Fibroblast of villous mesenchyme (primary cell): ENCODE measurements at regions not wholly inside any gene's neighbourhood (a gene's known extent, or its start where the extent isn't known, plus 50 kb on each side); places are given as distances from the start of the nearest gene placed in this dataset.

ENCODE experiments used
- DNase-seq: peaks from one replicate; pipeline ENCODE4 v3.0.0-alpha.2; 2010; ENCODE audit warnings: low read depth
- H3K4me3 ChIP-seq: 2 replicates; pipeline ENCODE4 v1.5.1; 2011; ENCODE audit warnings: low read depth, mild to moderate bottlenecking, low read length
- TF ChIP-seq, protein P1 (sequence below): IDR thresholded peaks from 2 replicates; pipeline ENCODE4 v1.5.1; 2012; ENCODE audit warnings: low read depth, mild to moderate bottlenecking, low read length; ENCODE audit not compliant: insufficient read depth

GRCh38 chr4:134463771-134464170 lies 262.2 kb upstream of the PABPC4L start:
- no peak for DNase-seq
- TF ChIP-seq, protein P1, sequence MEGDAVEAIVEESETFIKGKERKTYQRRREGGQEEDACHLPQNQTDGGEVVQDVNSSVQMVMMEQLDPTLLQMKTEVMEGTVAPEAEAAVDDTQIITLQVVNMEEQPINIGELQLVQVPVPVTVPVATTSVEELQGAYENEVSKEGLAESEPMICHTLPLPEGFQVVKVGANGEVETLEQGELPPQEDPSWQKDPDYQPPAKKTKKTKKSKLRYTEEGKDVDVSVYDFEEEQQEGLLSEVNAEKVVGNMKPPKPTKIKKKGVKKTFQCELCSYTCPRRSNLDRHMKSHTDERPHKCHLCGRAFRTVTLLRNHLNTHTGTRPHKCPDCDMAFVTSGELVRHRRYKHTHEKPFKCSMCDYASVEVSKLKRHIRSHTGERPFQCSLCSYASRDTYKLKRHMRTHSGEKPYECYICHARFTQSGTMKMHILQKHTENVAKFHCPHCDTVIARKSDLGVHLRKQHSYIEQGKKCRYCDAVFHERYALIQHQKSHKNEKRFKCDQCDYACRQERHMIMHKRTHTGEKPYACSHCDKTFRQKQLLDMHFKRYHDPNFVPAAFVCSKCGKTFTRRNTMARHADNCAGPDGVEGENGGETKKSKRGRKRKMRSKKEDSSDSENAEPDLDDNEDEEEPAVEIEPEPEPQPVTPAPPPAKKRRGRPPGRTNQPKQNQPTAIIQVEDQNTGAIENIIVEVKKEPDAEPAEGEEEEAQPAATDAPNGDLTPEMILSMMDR: no peak

GRCh38 chr4:134426821-134427220 lies 225.2 kb upstream of the PABPC4L start:
- H3K4me3 ChIP-seq: no peak overlapping the region
- TF ChIP-seq, protein P1: no peak

More at GRCh38 chr4:134463771-134464170, 262.2 kb upstream of the PABPC4L start:
- no peak overlapping the region for H3K4me3 ChIP-seq

GRCh38 chr4:134425756-134426155 lies 224.2 kb upstream of the PABPC4L start:
- TF ChIP-seq, protein P1: no peak
- no peak overlapping the region for H3K4me3 ChIP-seq
- DNase-seq: no peak

More at GRCh38 chr4:134426821-134427220, 225.2 kb upstream of the PABPC4L start:
- no peak for DNase-seq

- TF ChIP-seq, protein P1: no peak
- DNase-seq: no peak
- no peak overlapping the region for H3K4me3 ChIP-seq
Observed at GRCh38 chr4:134422776-134423175, 221.2 kb upstream of the PABPC4L start.

- TF ChIP-seq, protein P1: no peak
- no peak overlapping the region for H3K4me3 ChIP-seq
- DNase-seq: no peak
Observed at GRCh38 chr4:134421734-134422133, 220.1 kb upstream of the PABPC4L start.

DNA sequence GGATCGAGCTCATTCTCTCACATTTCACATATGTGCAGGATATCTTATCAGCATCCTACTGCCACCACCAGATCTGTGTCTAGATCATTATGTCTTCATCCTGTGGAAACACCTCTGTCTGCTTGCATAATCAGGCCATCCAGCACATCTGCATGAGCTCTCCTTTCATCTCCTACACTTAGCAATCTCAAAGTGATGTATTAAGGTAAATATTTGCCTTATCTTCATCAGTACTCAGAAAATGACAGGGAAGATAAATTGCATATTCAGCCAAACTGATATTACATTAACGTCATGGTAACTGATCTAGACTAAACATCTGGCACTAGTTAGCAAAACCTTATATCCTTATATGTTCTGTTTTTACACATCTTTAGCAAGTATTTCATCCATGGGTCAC lies 207.3 kb upstream of the PABPC4L start:
- no peak for DNase-seq
- TF ChIP-seq, protein P1: no peak

DNA sequence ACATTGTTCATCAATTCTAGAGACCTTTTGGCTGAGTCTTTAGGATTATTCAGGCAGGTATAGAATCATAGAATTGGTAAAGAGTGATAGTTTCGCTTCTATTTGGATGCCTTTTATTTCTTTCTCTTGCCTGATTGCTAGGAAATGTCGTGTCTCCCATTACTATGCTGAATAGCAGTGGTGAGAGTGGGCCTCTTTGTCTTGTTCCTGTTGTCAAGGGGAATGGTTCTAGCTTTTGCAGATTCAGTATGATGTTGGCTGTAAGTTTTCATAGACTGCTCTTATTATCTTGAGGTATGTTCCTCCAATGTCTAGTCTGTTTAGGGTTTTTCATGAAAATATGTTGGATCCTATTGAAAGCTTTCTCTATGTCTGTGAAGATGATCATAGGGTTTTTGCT lies 200.2 kb upstream of the PABPC4L start:
- no peak for DNase-seq
- TF ChIP-seq, protein P1: no peak
- H3K4me3 ChIP-seq: no peak overlapping the region

More for the DNA sequence above, 207.3 kb upstream of the PABPC4L start:
- no peak overlapping the region for H3K4me3 ChIP-seq
